Fibroblast of lung (primary cell): ENCODE measurements at regions not wholly inside any gene's neighbourhood (a gene's known extent, or its start where the extent isn't known, plus 50 kb on each side); places are given as distances from the start of the nearest gene placed in this dataset.

Experiments
- CTCF ChIP-seq, 2 donors: IDR thresholded peaks in 1 of 2; conservative IDR thresholded peaks in 1 of 2; 1 replicate in 1 of 2; 2 replicates in 1 of 2; pipeline ENCODE4 v1.5.1; 2011 to 2012; ENCODE audit warnings: low read length in 2 of 2, control low read depth in 1 of 2, inconsistent platforms in 1 of 2, low read depth in 1 of 2, mild to moderate bottlenecking in 1 of 2
- EZH2 ChIP-seq: IDR thresholded peaks from 2 replicates; pipeline ENCODE4 v1.5.1; 2012; ENCODE audit warnings: low read length, control low read depth, mild to moderate bottlenecking; ENCODE audit errors: missing control alignments

DNA sequence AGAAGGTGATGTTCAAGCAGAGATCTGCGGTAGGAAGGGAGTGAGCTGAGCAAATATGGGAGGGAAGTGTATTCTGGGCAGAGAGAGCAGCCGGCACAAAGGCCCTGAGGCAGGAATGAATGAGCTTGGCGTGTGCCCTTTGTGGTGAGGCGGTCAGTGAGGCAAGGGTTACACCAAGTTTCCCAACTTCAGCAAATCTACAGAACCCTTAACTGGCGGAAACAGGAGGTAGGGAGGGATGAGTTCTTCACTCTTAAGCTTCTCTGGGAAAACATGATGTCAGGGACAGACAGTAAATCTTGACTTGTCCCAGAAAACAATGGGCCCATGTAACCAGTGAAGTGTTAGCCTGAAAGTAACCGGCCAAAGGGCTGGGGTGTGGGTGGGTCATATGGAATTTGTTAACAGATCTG, 97.1 kb upstream of the PTPN1 start:
- TF ChIP-seq CTCF (conservative IDR thresholded peaks at IDR 0.05 in 1 of 2, IDR thresholded peaks at IDR 0.05 in 1 of 2; ENCODE audit: low read depth in 1 of 2, low read length in 2 of 2) (no peak), EZH2 (no peak)
